OCI-LY7 (cell line): ENCODE measurements at regions not wholly inside any gene's neighbourhood (a gene's known extent, or its start where the extent isn't known, plus 50 kb on each side); places are given as distances from the start of the nearest gene placed in this dataset.

Source experiments
- EZH2phosphoT487 ChIP-seq: fragments of 200-600 bp; sonication (generic); IDR thresholded peaks from 2 replicates; pipeline ENCODE4 v1.6.1; 2018; ENCODE audit warnings: low read depth, borderline replicate concordance, mild to moderate bottlenecking, mixed run types, antibody characterized with exemption, low read length, moderate library complexity, mixed read lengths
- TF ChIP-seq, protein P1 (sequence below): fragments of 200-600 bp; sonication (generic); conservative IDR thresholded peaks from 2 replicates; pipeline ENCODE4 v1.5.1; 2014; ENCODE audit warnings: mild to moderate bottlenecking, antibody characterized with exemption, low read length, moderate library complexity, mixed read lengths

DNA sequence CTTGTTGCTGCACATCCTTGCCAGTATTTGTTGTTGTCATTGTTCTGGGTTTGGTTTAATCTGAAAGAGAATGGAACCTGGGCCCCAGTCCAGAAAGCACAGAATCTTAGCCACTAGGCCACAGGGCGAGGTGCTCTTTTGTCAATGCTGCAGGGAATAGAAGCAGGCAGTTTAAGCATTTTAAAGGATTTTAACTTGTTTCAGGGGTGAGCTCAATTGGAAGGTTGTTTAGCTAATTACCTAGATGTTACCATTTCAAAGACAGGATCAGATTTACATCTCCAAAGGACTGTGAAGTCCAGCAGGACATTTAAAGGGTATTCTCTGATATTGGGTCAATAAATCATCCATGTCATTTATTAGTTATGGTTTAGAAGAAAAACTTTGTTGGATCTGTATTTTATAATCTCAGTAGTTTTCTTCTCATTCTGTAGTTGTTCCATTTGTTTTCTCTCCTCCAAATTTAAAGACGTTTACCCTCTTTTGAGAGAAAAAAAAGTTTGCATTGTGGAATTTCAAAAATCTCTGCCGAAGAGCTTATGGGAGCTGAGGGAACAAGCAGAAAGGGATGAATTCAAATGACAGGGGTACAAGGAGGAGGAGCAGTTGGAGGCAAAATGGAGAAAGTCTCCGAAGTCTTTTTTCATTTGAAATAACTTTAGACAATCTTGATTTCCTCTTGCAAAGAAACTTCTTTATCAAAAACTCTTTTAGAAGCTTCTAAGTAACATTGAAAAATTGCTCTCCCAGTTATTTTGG is 57.5 kb upstream of the FAM47C start:
- TF ChIP-seq, protein P1, sequence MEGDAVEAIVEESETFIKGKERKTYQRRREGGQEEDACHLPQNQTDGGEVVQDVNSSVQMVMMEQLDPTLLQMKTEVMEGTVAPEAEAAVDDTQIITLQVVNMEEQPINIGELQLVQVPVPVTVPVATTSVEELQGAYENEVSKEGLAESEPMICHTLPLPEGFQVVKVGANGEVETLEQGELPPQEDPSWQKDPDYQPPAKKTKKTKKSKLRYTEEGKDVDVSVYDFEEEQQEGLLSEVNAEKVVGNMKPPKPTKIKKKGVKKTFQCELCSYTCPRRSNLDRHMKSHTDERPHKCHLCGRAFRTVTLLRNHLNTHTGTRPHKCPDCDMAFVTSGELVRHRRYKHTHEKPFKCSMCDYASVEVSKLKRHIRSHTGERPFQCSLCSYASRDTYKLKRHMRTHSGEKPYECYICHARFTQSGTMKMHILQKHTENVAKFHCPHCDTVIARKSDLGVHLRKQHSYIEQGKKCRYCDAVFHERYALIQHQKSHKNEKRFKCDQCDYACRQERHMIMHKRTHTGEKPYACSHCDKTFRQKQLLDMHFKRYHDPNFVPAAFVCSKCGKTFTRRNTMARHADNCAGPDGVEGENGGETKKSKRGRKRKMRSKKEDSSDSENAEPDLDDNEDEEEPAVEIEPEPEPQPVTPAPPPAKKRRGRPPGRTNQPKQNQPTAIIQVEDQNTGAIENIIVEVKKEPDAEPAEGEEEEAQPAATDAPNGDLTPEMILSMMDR, result no peak
- no peak for TF ChIP-seq EZH2phosphoT487
